ENCODE measurements at regions not wholly inside any gene's neighbourhood (a gene's known extent, or its start where the extent isn't known, plus 50 kb on each side); places are given as distances from the start of the nearest gene placed in this dataset.
"Not testable (repeated sequence)": the region's sequence is repeated elsewhere in the genome, so short reads cannot be mapped to it uniquely, and the experiment has no call there.

GRCh38 chr9:82880336-82881050 is 182.4 kb downstream of the RASEF start:
- DNase-seq: no peak

- no peak for DNase-seq
These were observed 180.8 kb downstream of the RASEF start for GRCh38 chr9:82882138-82882537.

GRCh38 chr9:82882748-82883147 is 180.2 kb downstream of the RASEF start:
- DNase-seq: no peak

GRCh38 chr9:82883436-82883835 is 179.5 kb downstream of the RASEF start:
- no peak for DNase-seq

GRCh38 chr9:82883974-82884373 is 179.0 kb downstream of the RASEF start:
- DNase-seq: not testable (repeated sequence)

GRCh38 chr9:82890401-82890800 is 172.5 kb downstream of the RASEF start:
- no peak for DNase-seq

GRCh38 chr9:82890865-82891264 is 172.1 kb downstream of the RASEF start:
- DNase-seq: no peak

GRCh38 chr9:82891321-82891720 is 171.6 kb downstream of the RASEF start:
- no peak for DNase-seq

GRCh38 chr9:82893549-82893948 is 169.4 kb downstream of the RASEF start:
- DNase-seq: no peak

- DNase-seq: no peak
These were observed 168.4 kb downstream of the RASEF start for GRCh38 chr9:82894548-82894947.

GRCh38 chr9:82894961-82895821 is 167.8 kb downstream of the RASEF start:
- no peak for DNase-seq

- no peak for DNase-seq
These were observed 167.2 kb downstream of the RASEF start for GRCh38 chr9:82895822-82896110.

- no peak for DNase-seq
These were observed 159.4 kb downstream of the RASEF start for GRCh38 chr9:82903503-82903902.

- no peak for DNase-seq
These were observed 150.9 kb downstream of the RASEF start for GRCh38 chr9:82911996-82912395.

GRCh38 chr9:82912645-82913044 is 150.3 kb downstream of the RASEF start:
- no peak for DNase-seq

GRCh38 chr9:82916238-82916637 is 146.7 kb downstream of the RASEF start:
- DNase-seq: not testable (repeated sequence)

- DNase-seq: no peak
These were observed 142.8 kb downstream of the RASEF start for GRCh38 chr9:82920154-82920553.

GRCh38 chr9:82922686-82923085 is 140.3 kb downstream of the RASEF start:
- no peak for DNase-seq

GRCh38 chr9:82923092-82923911 is 139.6 kb downstream of the RASEF start:
- DNase-seq: peak; percentile 64

- DNase-seq: no peak
These were observed 138.9 kb downstream of the RASEF start for GRCh38 chr9:82923912-82924605.

Data from DMS 273 treated with DMSO at 0.1 percent for 48 hours (cell line).